ENCODE measurements at regions not wholly inside any gene's neighbourhood (a gene's known extent, or its start where the extent isn't known, plus 50 kb on each side); places are given as distances from the start of the nearest gene placed in this dataset.

DNA sequence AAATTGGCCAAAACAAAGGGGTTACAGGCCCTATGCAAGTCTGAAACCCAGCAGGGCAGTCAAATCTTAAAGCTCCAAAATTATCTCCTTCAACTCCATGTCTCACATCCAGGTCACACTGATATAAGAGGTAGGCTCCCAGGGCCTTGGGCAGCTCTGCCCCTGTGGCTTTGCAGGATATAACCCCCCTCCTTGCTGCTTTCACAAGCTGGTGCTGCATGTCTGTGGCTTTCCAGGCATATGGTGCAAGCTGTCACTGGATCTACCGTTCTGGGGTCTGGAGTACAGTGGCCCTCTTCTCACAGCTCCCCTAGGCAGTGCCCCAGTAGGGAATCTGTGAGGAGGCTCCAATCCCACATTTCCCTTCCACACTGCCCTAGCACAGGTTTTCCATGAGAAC is 519.6 kb downstream of the ETS1 start:
- no peak for TF ChIP-seq POLR2A (IDR thresholded peaks at IDR 0.05; ENCODE audit: low read depth, low read length)
- no peak for TF ChIP-seq PAX5 (IDR thresholded peaks at IDR 0.05; ENCODE audit: insufficient read depth, low read length, severe bottlenecking)
- no peak for TF ChIP-seq POLR2AphosphoS5 (IDR thresholded peaks at IDR 0.05; ENCODE audit: low read depth, low read length)
- TF ChIP-seq TAF1 (IDR thresholded peaks at IDR 0.05; ENCODE audit: low read depth, low read length): no peak

Measured in GM12891 (cell line).